ENCODE measurements at regions not wholly inside any gene's neighbourhood (a gene's known extent, or its start where the extent isn't known, plus 50 kb on each side); places are given as distances from the start of the nearest gene placed in this dataset.

GRCh38 chr4:122553432-122553831 is 67.4 kb downstream of the IL21 start:
- TF ChIP-seq RFX5 (IDR thresholded peaks at IDR 0.05; ENCODE audit: borderline replicate concordance, low read depth, low read length) (no peak), ATF3 (IDR thresholded peaks at IDR 0.05; ENCODE audit: insufficient read depth, low read depth, low read length) (no peak), EGR1 (IDR thresholded peaks at IDR 0.05; ENCODE audit: borderline replicate concordance, low read depth, low read length) (no peak), CTCF (IDR thresholded peaks at IDR 0.05; ENCODE audit: control extremely low read depth in 1 of 3, insufficient read depth in 1 of 3, low read depth in 1 of 3, low read length in 3 of 3) (no peak), SRF (IDR thresholded peaks at IDR 0.05; ENCODE audit: low read depth, low read length) (no peak), USF2 (IDR thresholded peaks at IDR 0.05; ENCODE audit: low read length) (no peak), KDM5A (IDR thresholded peaks at IDR 0.05; ENCODE audit: low read length) (no peak), TAF1 (IDR thresholded peaks at IDR 0.05; ENCODE audit: low read depth, low read length) (no peak)
